Kidney epithelial cell (primary cell): ENCODE measurements at regions not wholly inside any gene's neighbourhood (a gene's known extent, or its start where the extent isn't known, plus 50 kb on each side); places are given as distances from the start of the nearest gene placed in this dataset.

ENCODE experiments used
- DNase-seq: peaks from one replicate; pipeline ENCODE4 v3.0.0-alpha.2; 2010; ENCODE audit warnings: low read depth
- H3K27me3 ChIP-seq: 2 replicates; pipeline ENCODE4 v1.6.0; 2011; ENCODE audit warnings: low read length; ENCODE audit not compliant: control insufficient read depth, insufficient read depth
- H3K36me3 ChIP-seq: 2 replicates; pipeline ENCODE4 v1.5.1; 2011; ENCODE audit warnings: low read length; ENCODE audit not compliant: control insufficient read depth, insufficient read depth
- H3K4me3 ChIP-seq: 2 replicates; pipeline ENCODE4 v1.5.1; 2011; ENCODE audit warnings: low read depth, mild to moderate bottlenecking, control low read depth, low read length
- TF ChIP-seq, protein P1 (sequence below): IDR thresholded peaks from 2 replicates; pipeline ENCODE4 v1.5.1; 2011; ENCODE audit warnings: mild to moderate bottlenecking, moderate library complexity, low read length, control low read depth, inconsistent platforms; ENCODE audit not compliant: insufficient read depth, poor library complexity, severe bottlenecking

GRCh38 chr22:49226096-49226495, 601.6 kb downstream of the BRD1 start:
- Histone ChIP-seq H3K27me3 (no peaks in the 10 kb centered on the region), H3K36me3 (no peaks in the 10 kb centered on the region), H3K4me3 (no peak overlapping the region)
- TF ChIP-seq, protein P1, sequence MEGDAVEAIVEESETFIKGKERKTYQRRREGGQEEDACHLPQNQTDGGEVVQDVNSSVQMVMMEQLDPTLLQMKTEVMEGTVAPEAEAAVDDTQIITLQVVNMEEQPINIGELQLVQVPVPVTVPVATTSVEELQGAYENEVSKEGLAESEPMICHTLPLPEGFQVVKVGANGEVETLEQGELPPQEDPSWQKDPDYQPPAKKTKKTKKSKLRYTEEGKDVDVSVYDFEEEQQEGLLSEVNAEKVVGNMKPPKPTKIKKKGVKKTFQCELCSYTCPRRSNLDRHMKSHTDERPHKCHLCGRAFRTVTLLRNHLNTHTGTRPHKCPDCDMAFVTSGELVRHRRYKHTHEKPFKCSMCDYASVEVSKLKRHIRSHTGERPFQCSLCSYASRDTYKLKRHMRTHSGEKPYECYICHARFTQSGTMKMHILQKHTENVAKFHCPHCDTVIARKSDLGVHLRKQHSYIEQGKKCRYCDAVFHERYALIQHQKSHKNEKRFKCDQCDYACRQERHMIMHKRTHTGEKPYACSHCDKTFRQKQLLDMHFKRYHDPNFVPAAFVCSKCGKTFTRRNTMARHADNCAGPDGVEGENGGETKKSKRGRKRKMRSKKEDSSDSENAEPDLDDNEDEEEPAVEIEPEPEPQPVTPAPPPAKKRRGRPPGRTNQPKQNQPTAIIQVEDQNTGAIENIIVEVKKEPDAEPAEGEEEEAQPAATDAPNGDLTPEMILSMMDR: no peak
- no peak for DNase-seq

DNA sequence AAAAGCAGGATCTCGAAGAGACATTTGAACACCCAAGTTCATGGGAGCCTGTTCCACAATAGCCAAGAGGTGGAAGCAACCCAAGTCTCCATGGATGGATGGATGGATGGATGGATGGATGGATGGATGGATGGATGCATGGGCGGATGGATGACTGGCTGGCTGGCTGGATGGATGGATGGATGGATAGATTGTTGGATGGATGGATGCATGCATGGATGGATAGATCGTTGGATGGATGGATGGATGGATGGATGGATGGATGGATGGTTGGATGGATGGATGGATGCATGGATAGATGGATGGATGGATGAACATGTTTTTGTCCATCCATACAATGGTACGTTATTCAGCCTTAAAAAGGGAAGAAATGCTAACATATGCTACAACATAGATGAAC, 603.4 kb downstream of the BRD1 start:
- Histone ChIP-seq H3K4me3 (no peak overlapping the region), H3K36me3 (no peaks in the 10 kb centered on the region), H3K27me3 (no peaks in the 10 kb centered on the region)
- TF ChIP-seq, protein P1: no peak
- no peak for DNase-seq

- H3K4me3 ChIP-seq: no peak overlapping the region
- TF ChIP-seq, protein P1: no peak
- H3K27me3 ChIP-seq: no peaks in the 10 kb centered on the region
- DNase-seq: no peak
- H3K36me3 ChIP-seq: no peaks in the 10 kb centered on the region
Measured at GRCh38 chr22:49218142-49218541, 609.5 kb downstream of the BRD1 start.

DNA sequence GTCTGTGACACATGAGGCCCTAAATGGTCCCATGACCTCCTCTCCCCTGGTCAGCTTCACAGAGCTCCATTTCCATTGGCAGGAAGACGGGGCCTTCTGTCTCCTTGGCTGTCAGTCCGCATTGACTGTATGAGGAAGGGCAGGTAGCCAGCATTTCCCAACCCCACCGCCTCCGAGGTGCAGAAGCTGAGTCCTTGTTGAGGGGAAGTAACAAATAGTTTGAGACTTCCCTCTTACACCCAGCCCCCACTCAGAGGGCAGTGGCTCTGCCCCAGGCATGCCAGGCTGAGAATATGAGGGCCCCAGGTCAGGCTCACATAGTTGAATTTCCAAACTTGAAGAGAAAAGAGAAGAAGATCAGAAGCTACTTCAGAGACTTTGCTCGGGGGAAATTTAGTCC, 611.1 kb downstream of the BRD1 start:
- H3K36me3 ChIP-seq: no peaks in the 10 kb centered on the region
- no peaks in the 10 kb centered on the region for H3K27me3 ChIP-seq
- no peak for DNase-seq
- TF ChIP-seq, protein P1: no peak
- H3K4me3 ChIP-seq: no peak overlapping the region

- Histone ChIP-seq H3K36me3 (no peaks in the 10 kb centered on the region), H3K4me3 (no peak overlapping the region), H3K27me3 (no peaks in the 10 kb centered on the region)
- TF ChIP-seq, protein P1: no peak
- DNase-seq: no peak
Measured at GRCh38 chr22:49215840-49216239, 611.8 kb downstream of the BRD1 start.

DNA sequence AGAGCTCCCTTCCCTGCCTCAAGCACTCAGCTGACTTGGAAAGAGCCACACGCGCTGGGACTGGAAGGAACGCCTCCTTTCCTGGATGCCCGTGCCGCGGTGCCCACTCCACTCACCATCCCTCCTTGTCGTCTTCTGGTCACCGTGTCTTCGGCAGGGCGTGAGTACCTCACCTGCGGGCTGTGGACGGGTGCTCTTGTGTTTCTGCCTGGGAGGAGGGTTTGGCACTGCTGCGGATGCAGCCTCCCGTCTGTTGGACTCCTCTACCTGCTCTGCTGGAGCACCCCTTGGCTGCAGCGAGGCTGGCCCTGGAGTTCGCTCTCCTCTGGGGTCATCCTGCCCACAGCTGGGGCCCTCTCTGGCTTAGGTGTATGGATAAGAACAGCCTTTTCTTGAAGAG, 612.7 kb downstream of the BRD1 start:
- TF ChIP-seq, protein P1: no peak
- H3K27me3 ChIP-seq: no peaks in the 10 kb centered on the region
- no peak for DNase-seq
- no peak overlapping the region for H3K4me3 ChIP-seq
- H3K36me3 ChIP-seq: no peaks in the 10 kb centered on the region
